HepG2 (cell line): ENCODE measurements at regions not wholly inside any gene's neighbourhood (a gene's known extent, or its start where the extent isn't known, plus 50 kb on each side); places are given as distances from the start of the nearest gene placed in this dataset.

ENCODE experiments used
- ATF2 ChIP-seq: sonication (generic); formaldehyde crosslinking; IDR thresholded peaks from 2 replicates; pipeline ENCODE4 v1.4.0; 2020; ENCODE audit warnings: missing genetic modification reagents
- BRD4 ChIP-seq: sonication (generic); formaldehyde crosslinking; IDR thresholded peaks from 2 replicates; pipeline ENCODE4 v1.4.0; 2020; ENCODE audit warnings: missing genetic modification reagents
- CEBPZ ChIP-seq: IDR thresholded peaks from 2 replicates; pipeline ENCODE4 v1.6.1; 2012; ENCODE audit warnings: low read length, improper control_type of control experiment
- GMEB1 ChIP-seq: sonication (generic); formaldehyde crosslinking; IDR thresholded peaks from 2 replicates; pipeline ENCODE4 v1.5.1; 2020; ENCODE audit warnings: missing genetic modification reagents, mild to moderate bottlenecking, borderline replicate concordance
- HDAC1 ChIP-seq: sonication (generic); formaldehyde crosslinking; IDR thresholded peaks from 2 replicates; pipeline ENCODE4 v1.5.1; 2020; ENCODE audit warnings: mild to moderate bottlenecking, missing genetic modification reagents
- KLF6 ChIP-seq: IDR thresholded peaks from 2 replicates; pipeline ENCODE4 v1.8.0; 2016; ENCODE audit warnings: missing biosample characterization, missing genetic modification reagents
- MED8 ChIP-seq: sonication (generic); formaldehyde crosslinking; IDR thresholded peaks from 2 replicates; pipeline ENCODE4 v1.8.1; 2023; ENCODE audit warnings: mild to moderate bottlenecking, missing genetic modification reagents; ENCODE audit not compliant: insufficient replicate concordance
- RERE ChIP-seq: IDR thresholded peaks from 2 replicates; pipeline ENCODE4 v1.6.1; 2016; ENCODE audit warnings: low read depth, missing genetic modification reagents, missing compliant biosample characterization
- SOX13 ChIP-seq, 3 experiments: fragments of 450-650 bp in 1 of 3; sonication (generic) in 1 of 3; formaldehyde crosslinking in 1 of 3; IDR thresholded peaks in 2 of 3; conservative IDR thresholded peaks in 1 of 3; 2 replicates each; pipeline versions ENCODE4 v1.5.0 to v1.6.1; 2016 to 2020; ENCODE audit warnings: antibody characterized with exemption in 1 of 3, mild to moderate bottlenecking in 1 of 3, missing compliant biosample characterization in 1 of 3, missing genetic modification reagents in 1 of 3, moderate library complexity in 1 of 3
- THAP8 ChIP-seq: sonication (generic); formaldehyde crosslinking; IDR thresholded peaks from 2 replicates; pipeline ENCODE4 v1.5.1; 2020; ENCODE audit warnings: missing genetic modification reagents, mild to moderate bottlenecking, borderline replicate concordance
- ZIK1 ChIP-seq: sonication (generic); formaldehyde crosslinking; IDR thresholded peaks from 2 replicates; pipeline ENCODE4 v1.5.0; 2020; ENCODE audit warnings: mild to moderate bottlenecking, low read depth, missing genetic modification reagents, borderline replicate concordance
- ZNF180 ChIP-seq: sonication (generic); formaldehyde crosslinking; IDR thresholded peaks from 2 replicates; pipeline ENCODE4 v1.4.0; 2020; ENCODE audit warnings: low read depth, missing genetic modification reagents, borderline replicate concordance
- ZNF580 ChIP-seq: IDR thresholded peaks from 2 replicates; pipeline ENCODE4 v1.6.1; 2016; ENCODE audit warnings: low read depth, borderline replicate concordance

- TF ChIP-seq THAP8 (CRISPR knock-in tag) (no peak), SOX13 (IDR thresholded peaks at IDR 0.05) (no peak), SOX13 (CRISPR knock-in tag; conservative IDR thresholded peaks at IDR 0.05 in 1 of 2, IDR thresholded peaks at IDR 0.05 in 1 of 2) (peak in 1 of 2 experiments; percentile 22; a peak in 1 of 4 replicates), CEBPZ (no peak), BRD4 (CRISPR knock-in tag) (peak; percentile 62; the same call in 1 of the 2 replicates), ZNF580 (CRISPR knock-in tag) (peak; percentile 74; the same call in 1 of the 2 replicates), KLF6 (CRISPR knock-in tag) (0 out of 2 replicates have a peak, but pooled peaks have one; percentile 55), GMEB1 (CRISPR knock-in tag) (peak; percentile 25; the same call in 1 of the 2 replicates), ZNF180 (CRISPR knock-in tag) (peak; percentile 16; the same call in 1 of the 2 replicates), ATF2 (CRISPR knock-in tag) (no peak; the same call in none of the 2 replicates), MED8 (CRISPR knock-in tag) (no peak), ZIK1 (0 out of 2 replicates have a peak, but pooled peaks have one; percentile 61), RERE (CRISPR knock-in tag) (no peak), HDAC1 (CRISPR knock-in tag) (peak; percentile 72)
Measured at GRCh38 chr15:26082221-26083109, 219.3 kb upstream of the ATP10A start (continued).
